HepG2 (cell line): ENCODE measurements at regions not wholly inside any gene's neighbourhood (a gene's known extent, or its start where the extent isn't known, plus 50 kb on each side); places are given as distances from the start of the nearest gene placed in this dataset.

Experiments
- ATAC-seq: fragments of 200-7000 bp; cut with Tn5 transposase; 3 replicates; pipeline ENCODE4 v1.9.1; 2020; ENCODE audit warnings: mild to moderate bottlenecking, moderate library complexity
- BruUV-seq: library from RNA; stranded (reverse); fragments of 400-500 nt; replicated peaks from 2 replicates; lab custom pipeline; 2021; lab: Mats Ljungman, UMichigan
- CTCF ChIA-PET: fragments of 300-600 bp; formaldehyde crosslinking; extraction: SDS; loops from one replicate; lab custom pipeline; 2021; ENCODE audit warnings: low total read pairs, inconsistent platforms, low intra/inter-chr PET ratio; lab: Yijun Ruan, JAX
- POLR2A ChIA-PET: fragments of 350-600 bp; sonication (Branson Sonifier 250); formaldehyde crosslinking; loops from one replicate; lab custom pipeline; 2020; ENCODE audit warnings: antibody characterized with exemption, inconsistent platforms; lab: Yijun Ruan, JAX
- DNase-seq: peaks from one replicate; pipeline ENCODE4 v3.0.0-alpha.2; 2015; ENCODE audit warnings: low spot score
- FAIRE-seq: peaks from 3 replicates; lab custom pipeline; 2011; peaks lifted over from hg19 to GRCh38; lab: Jason Lieb, UNC
- H2AFZ ChIP-seq: one replicate; pipeline ENCODE4 v1.6.1; 2011; ENCODE audit warnings: low read length, inconsistent platforms
- H3K27ac ChIP-seq: fragments of 300-600 bp; 3 replicates; pipeline ENCODE4 v1.8.0; 2011; ENCODE audit warnings: mixed run types, mild to moderate bottlenecking, mixed read lengths, low read length, inconsistent platforms; ENCODE audit not compliant: insufficient read depth; ENCODE audit errors: extremely low read length
- H3K27me3 ChIP-seq, 2 experiments: fragments of 200-600 bp in 1 of 2; 2 replicates in 1 of 2; 3 replicates in 1 of 2; pipeline versions ENCODE4 v1.6.0 to v1.8.0; 2011; ENCODE audit warnings: low read length in 2 of 2, mild to moderate bottlenecking in 2 of 2, moderate library complexity in 2 of 2, inconsistent platforms in 1 of 2; ENCODE audit not compliant: insufficient read depth in 2 of 2, control insufficient read depth in 1 of 2
- H3K36me3 ChIP-seq, 2 experiments: fragments of 200-600 bp in 1 of 2; replicated peaks in 1 of 2; 2 replicates in 1 of 2; 3 replicates in 1 of 2; pipeline versions ENCODE4 v1.5.1 to v1.8.0; 2011; ENCODE audit warnings: low read length in 2 of 2, inconsistent platforms in 1 of 2; ENCODE audit not compliant: insufficient read depth in 2 of 2, control insufficient read depth in 1 of 2
- H3K4me1 ChIP-seq: 2 replicates; pipeline ENCODE4 v1.5.1; 2012; ENCODE audit warnings: low read length, inconsistent platforms; ENCODE audit not compliant: insufficient read depth
- H3K4me2 ChIP-seq: 2 replicates; pipeline ENCODE4 v1.6.0; 2011; ENCODE audit warnings: low read depth, low read length, inconsistent platforms
- H3K4me3 ChIP-seq, 3 experiments: fragments of 200-600 bp in 1 of 3; sonication (generic), shearing (Covaris generic) in 1 of 3; replicated peaks in 1 of 3; 2 replicates each; pipeline ENCODE4 v1.5.1; 2011 to 2016; ENCODE audit warnings: low read length in 3 of 3, inconsistent platforms in 2 of 3, low read depth in 2 of 3, mild to moderate bottlenecking in 2 of 3, control low read depth in 1 of 3, mixed read lengths in 1 of 3; ENCODE audit not compliant: insufficient read depth in 1 of 3
- H3K79me2 ChIP-seq: one replicate; pipeline ENCODE4 v1.6.1; 2011; ENCODE audit warnings: low read length, inconsistent platforms; ENCODE audit not compliant: insufficient read depth
- H3K9ac ChIP-seq: 2 replicates; pipeline ENCODE4 v1.6.0; 2011; ENCODE audit warnings: mild to moderate bottlenecking, low read depth, low read length, inconsistent platforms; ENCODE audit not compliant: insufficient read depth
- H3K9me3 ChIP-seq: 2 replicates; pipeline ENCODE4 v1.5.1; 2012; ENCODE audit warnings: mild to moderate bottlenecking, low read length
- H4K20me1 ChIP-seq: 2 replicates; pipeline ENCODE4 v1.6.0; 2011; ENCODE audit warnings: inconsistent platforms, mild to moderate bottlenecking, low read length, moderate library complexity; ENCODE audit not compliant: insufficient read depth
- EZH2 ChIP-seq: conservative IDR thresholded peaks from 2 replicates; pipeline ENCODE4 v1.6.1; 2012; ENCODE audit warnings: mild to moderate bottlenecking, low read depth, low read length, moderate library complexity
- KDM4B ChIP-seq: sonication (generic); formaldehyde crosslinking; IDR thresholded peaks from 2 replicates; pipeline ENCODE4 v1.4.0; 2020; ENCODE audit warnings: missing genetic modification reagents
- MAFF ChIP-seq: IDR thresholded peaks from 2 replicates; pipeline ENCODE4 v1.6.1; 2011; ENCODE audit warnings: low read depth, low read length, improper control_type of control experiment
- MAFK ChIP-seq, 2 experiments: IDR thresholded peaks in 1 of 2; conservative IDR thresholded peaks in 1 of 2; 2 replicates each; pipeline ENCODE4 v1.6.1; 2011; ENCODE audit warnings: improper control_type of control experiment in 2 of 2, low read length in 2 of 2
- ZFP36L1 ChIP-seq: sonication (generic); formaldehyde crosslinking; IDR thresholded peaks from 2 replicates; pipeline ENCODE4 v1.8.0; 2022; ENCODE audit warnings: mild to moderate bottlenecking, missing genetic modification reagents, moderate library complexity
- ZNF337 ChIP-seq: sonication (generic); formaldehyde crosslinking; IDR thresholded peaks from 2 replicates; pipeline ENCODE4 v1.5.1; 2020; ENCODE audit warnings: missing genetic modification reagents, low read depth, mild to moderate bottlenecking, borderline replicate concordance
- ZNF766 ChIP-seq: sonication (generic); formaldehyde crosslinking; IDR thresholded peaks from 2 replicates; pipeline ENCODE4 v1.5.0; 2020; ENCODE audit warnings: missing genetic modification reagents, borderline replicate concordance
- in situ Hi-C: cut with HindIII; loops from 2 replicates; pipeline ENCODE4 v1.10.0; 2017; ENCODE audit warnings: low pct_unique_long_range_greater_than_20kb; ENCODE audit not compliant: extremely low pct_ligation_motif_present
- intact Hi-C: fragments of 100-400 bp; cut with micrococcal nuclease; formaldehyde crosslinking; loops from one replicate; pipeline ENCODE4 v1.10.0; 2022; ENCODE audit not compliant: unreplicated experiment
- TF ChIP-seq, protein P1 (sequence below): sonication (generic); formaldehyde crosslinking; IDR thresholded peaks from 2 replicates; pipeline ENCODE4 v1.4.0; 2020; ENCODE audit warnings: missing genetic modification reagents
- TF ChIP-seq, protein P2 (sequence below): sonication (generic); formaldehyde crosslinking; IDR thresholded peaks from 2 replicates; pipeline ENCODE4 v1.4.0; 2020; ENCODE audit warnings: missing genetic modification reagents, mild to moderate bottlenecking, borderline replicate concordance

DNA sequence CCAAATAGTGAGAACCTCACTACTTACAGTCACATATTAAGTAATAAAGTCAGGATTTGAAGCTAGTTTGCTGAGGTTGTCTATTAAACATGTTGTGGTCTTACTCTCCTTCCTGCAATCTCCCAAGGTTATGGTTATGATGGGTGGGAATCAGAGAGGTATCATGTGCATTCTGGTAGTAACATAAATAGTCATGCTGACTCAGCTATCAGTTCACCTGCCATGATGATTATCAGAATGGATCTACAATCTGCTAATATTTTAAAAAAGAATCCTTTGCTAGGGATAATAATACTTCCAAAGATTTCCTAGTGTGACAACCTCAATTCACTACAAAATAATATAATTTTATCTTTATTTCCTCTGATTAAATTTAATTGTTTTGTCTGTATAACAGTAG is 671.9 kb downstream of the KHDRBS2 start:
- H2AFZ ChIP-seq, result no peak overlapping the region
- no peak for FAIRE-seq
- H3K4me2 ChIP-seq, result no peak overlapping the region
- peaks cover 91% of the 10 kb centered on the region for H3K9me3 ChIP-seq
- H3K4me1 ChIP-seq, result no peaks in the 10 kb centered on the region
- ChIA-PET CTCF (no interaction called here), POLR2A (no interaction called here)
- peak; percentile 70 for TF ChIP-seq MAFF
- TF ChIP-seq, protein P1, sequence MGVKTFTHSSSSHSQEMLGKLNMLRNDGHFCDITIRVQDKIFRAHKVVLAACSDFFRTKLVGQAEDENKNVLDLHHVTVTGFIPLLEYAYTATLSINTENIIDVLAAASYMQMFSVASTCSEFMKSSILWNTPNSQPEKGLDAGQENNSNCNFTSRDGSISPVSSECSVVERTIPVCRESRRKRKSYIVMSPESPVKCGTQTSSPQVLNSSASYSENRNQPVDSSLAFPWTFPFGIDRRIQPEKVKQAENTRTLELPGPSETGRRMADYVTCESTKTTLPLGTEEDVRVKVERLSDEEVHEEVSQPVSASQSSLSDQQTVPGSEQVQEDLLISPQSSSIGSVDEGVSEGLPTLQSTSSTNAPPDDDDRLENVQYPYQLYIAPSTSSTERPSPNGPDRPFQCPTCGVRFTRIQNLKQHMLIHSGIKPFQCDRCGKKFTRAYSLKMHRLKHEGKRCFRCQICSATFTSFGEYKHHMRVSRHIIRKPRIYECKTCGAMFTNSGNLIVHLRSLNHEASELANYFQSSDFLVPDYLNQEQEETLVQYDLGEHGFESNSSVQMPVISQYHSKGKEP (CRISPR knock-in tag), result no peak
- TF ChIP-seq, protein P2, sequence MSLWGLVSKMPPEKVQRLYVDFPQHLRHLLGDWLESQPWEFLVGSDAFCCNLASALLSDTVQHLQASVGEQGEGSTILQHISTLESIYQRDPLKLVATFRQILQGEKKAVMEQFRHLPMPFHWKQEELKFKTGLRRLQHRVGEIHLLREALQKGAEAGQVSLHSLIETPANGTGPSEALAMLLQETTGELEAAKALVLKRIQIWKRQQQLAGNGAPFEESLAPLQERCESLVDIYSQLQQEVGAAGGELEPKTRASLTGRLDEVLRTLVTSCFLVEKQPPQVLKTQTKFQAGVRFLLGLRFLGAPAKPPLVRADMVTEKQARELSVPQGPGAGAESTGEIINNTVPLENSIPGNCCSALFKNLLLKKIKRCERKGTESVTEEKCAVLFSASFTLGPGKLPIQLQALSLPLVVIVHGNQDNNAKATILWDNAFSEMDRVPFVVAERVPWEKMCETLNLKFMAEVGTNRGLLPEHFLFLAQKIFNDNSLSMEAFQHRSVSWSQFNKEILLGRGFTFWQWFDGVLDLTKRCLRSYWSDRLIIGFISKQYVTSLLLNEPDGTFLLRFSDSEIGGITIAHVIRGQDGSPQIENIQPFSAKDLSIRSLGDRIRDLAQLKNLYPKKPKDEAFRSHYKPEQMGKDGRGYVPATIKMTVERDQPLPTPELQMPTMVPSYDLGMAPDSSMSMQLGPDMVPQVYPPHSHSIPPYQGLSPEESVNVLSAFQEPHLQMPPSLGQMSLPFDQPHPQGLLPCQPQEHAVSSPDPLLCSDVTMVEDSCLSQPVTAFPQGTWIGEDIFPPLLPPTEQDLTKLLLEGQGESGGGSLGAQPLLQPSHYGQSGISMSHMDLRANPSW (CRISPR knock-in tag), result no peak
- TF ChIP-seq ZNF766 (CRISPR knock-in tag), result no peak
- TF ChIP-seq KDM4B (CRISPR knock-in tag), result no peak
- TF ChIP-seq ZFP36L1 (CRISPR knock-in tag), result no peak
- TF ChIP-seq MAFK (conservative IDR thresholded peaks at IDR 0.05 in 1 of 2, IDR thresholded peaks at IDR 0.05 in 1 of 2; ENCODE audit: low read length in 2 of 2), result peak; percentile 60 to 83
- no peak for TF ChIP-seq EZH2
- no peak for TF ChIP-seq ZNF337 (CRISPR knock-in tag)
- in situ Hi-C loops, result no loop called here
- BruUV-seq, result no TSS peak
- no peaks in the 10 kb centered on the region for H3K36me3 ChIP-seq
- H3K27ac ChIP-seq, result no peak overlapping the region
- no peak for ATAC-seq
- DNase-seq, result no peak
- H3K4me3 ChIP-seq, result no peak overlapping the region
- no peaks in the 10 kb centered on the region for H3K27me3 ChIP-seq
- no peaks in the 10 kb centered on the region for H3K79me2 ChIP-seq
- intact Hi-C loops, result no loop called here
- no peaks in the 10 kb centered on the region for H4K20me1 ChIP-seq
- no peak overlapping the region for H3K9ac ChIP-seq
